ENCODE measurements at regions not wholly inside any gene's neighbourhood (a gene's known extent, or its start where the extent isn't known, plus 50 kb on each side); places are given as distances from the start of the nearest gene placed in this dataset.
A peak's percentile ranks its signal among the peaks of the same experiment; 100 is the strongest.

GRCh38 chr2:17179145-17179808, 339.0 kb downstream of the RAD51AP2 start:
- Histone ChIP-seq H3K27me3 (replicated peaks; ENCODE audit: insufficient read depth, low read length) (no peaks in the 10 kb centered on the region), H3K4me2 (ENCODE audit: low read depth, low read length) (no peak overlapping the region), H3K9me3 (replicated peaks; ENCODE audit: insufficient read depth, low read length) (no peaks in the 10 kb centered on the region), H3K4me1 (ENCODE audit: low read length) (no peaks in the 10 kb centered on the region), H3K4me3 (ENCODE audit: low read length) (no peak overlapping the region), H2AFZ (ENCODE audit: low read length) (no peak overlapping the region), H3K9ac (ENCODE audit: low read length) (no peak overlapping the region), H3K36me3 (replicated peaks; ENCODE audit: insufficient read depth, low read length) (no peaks in the 10 kb centered on the region), H3K9me2 (replicated peaks; ENCODE audit: insufficient read depth, low read length) (no peaks in the 10 kb centered on the region), H3K79me2 (ENCODE audit: low read length) (no peaks in the 10 kb centered on the region), H4K20me1 (ENCODE audit: insufficient read depth, low read length) (no peaks in the 10 kb centered on the region), H3F3A (ENCODE audit: insufficient read depth, low read length) (no peaks in the 10 kb centered on the region), H3K27ac (ENCODE audit: low read length) (no peak overlapping the region)
- TF ChIP-seq, protein P1, sequence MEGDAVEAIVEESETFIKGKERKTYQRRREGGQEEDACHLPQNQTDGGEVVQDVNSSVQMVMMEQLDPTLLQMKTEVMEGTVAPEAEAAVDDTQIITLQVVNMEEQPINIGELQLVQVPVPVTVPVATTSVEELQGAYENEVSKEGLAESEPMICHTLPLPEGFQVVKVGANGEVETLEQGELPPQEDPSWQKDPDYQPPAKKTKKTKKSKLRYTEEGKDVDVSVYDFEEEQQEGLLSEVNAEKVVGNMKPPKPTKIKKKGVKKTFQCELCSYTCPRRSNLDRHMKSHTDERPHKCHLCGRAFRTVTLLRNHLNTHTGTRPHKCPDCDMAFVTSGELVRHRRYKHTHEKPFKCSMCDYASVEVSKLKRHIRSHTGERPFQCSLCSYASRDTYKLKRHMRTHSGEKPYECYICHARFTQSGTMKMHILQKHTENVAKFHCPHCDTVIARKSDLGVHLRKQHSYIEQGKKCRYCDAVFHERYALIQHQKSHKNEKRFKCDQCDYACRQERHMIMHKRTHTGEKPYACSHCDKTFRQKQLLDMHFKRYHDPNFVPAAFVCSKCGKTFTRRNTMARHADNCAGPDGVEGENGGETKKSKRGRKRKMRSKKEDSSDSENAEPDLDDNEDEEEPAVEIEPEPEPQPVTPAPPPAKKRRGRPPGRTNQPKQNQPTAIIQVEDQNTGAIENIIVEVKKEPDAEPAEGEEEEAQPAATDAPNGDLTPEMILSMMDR (IDR thresholded peaks at IDR 0.05; ENCODE audit: low read length), result no peak
- TF ChIP-seq EZH2 (optimal IDR thresholded peaks at IDR 0.05; ENCODE audit: low read depth, low read length) (no peak), EZH2phosphoT487 (IDR thresholded peaks at IDR 0.05; ENCODE audit: low read length) (no peak)
- no peak for DNase-seq

DNA sequence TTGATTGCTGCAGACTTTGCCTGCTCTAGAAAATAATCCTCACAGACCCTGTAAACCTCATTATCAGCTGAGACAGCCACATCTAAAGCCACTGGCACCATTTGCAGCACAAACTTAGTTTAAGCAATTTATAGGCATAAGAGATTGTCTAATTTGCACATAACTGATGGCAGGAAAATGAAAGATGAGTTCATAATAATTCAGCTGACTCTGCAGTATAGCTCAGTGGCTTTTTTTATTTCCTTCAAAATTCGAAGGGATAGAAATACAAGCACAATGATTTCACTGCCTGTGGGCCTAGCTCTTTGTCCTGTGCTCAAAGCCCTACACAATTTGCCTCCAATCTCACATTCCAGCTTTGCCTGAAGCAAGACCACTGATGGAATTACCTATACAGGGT, 341.2 kb downstream of the RAD51AP2 start:
- Histone ChIP-seq H3K4me2 (ENCODE audit: low read depth, low read length) (no peak overlapping the region), H3K27me3 (replicated peaks; ENCODE audit: insufficient read depth, low read length) (no peaks in the 10 kb centered on the region), H4K20me1 (ENCODE audit: insufficient read depth, low read length) (no peaks in the 10 kb centered on the region), H2AFZ (ENCODE audit: low read length) (no peak overlapping the region), H3K9me2 (replicated peaks; ENCODE audit: insufficient read depth, low read length) (no peaks in the 10 kb centered on the region), H3K4me1 (ENCODE audit: low read length) (no peaks in the 10 kb centered on the region), H3K36me3 (replicated peaks; ENCODE audit: insufficient read depth, low read length) (no peaks in the 10 kb centered on the region), H3F3A (ENCODE audit: insufficient read depth, low read length) (no peaks in the 10 kb centered on the region), H3K4me3 (ENCODE audit: low read length) (no peak overlapping the region), H3K27ac (ENCODE audit: low read length) (no peak overlapping the region), H3K79me2 (ENCODE audit: low read length) (no peaks in the 10 kb centered on the region), H3K9ac (ENCODE audit: low read length) (no peak overlapping the region), H3K9me3 (replicated peaks; ENCODE audit: insufficient read depth, low read length) (no peaks in the 10 kb centered on the region)
- no peak for TF ChIP-seq EZH2phosphoT487 (IDR thresholded peaks at IDR 0.05; ENCODE audit: low read length)
- TF ChIP-seq, protein P1 (IDR thresholded peaks at IDR 0.05; ENCODE audit: low read length), result no peak
- no peak for TF ChIP-seq EZH2 (optimal IDR thresholded peaks at IDR 0.05; ENCODE audit: low read depth, low read length)
- DNase-seq, result no peak

- H2AFZ ChIP-seq (ENCODE audit: low read length), result no peak overlapping the region
- H3K9ac ChIP-seq (ENCODE audit: low read length), result no peak overlapping the region
- no peak for DNase-seq
- H3K27me3 ChIP-seq (replicated peaks; ENCODE audit: insufficient read depth, low read length), result no peaks in the 10 kb centered on the region
- no peaks in the 10 kb centered on the region for H3K36me3 ChIP-seq (replicated peaks; ENCODE audit: insufficient read depth, low read length)
- H3F3A ChIP-seq (ENCODE audit: insufficient read depth, low read length), result no peaks in the 10 kb centered on the region
- H3K4me1 ChIP-seq (ENCODE audit: low read length), result no peaks in the 10 kb centered on the region
- no peaks in the 10 kb centered on the region for H3K9me2 ChIP-seq (replicated peaks; ENCODE audit: insufficient read depth, low read length)
- H3K9me3 ChIP-seq (replicated peaks; ENCODE audit: insufficient read depth, low read length), result no peaks in the 10 kb centered on the region
- H3K4me3 ChIP-seq (ENCODE audit: low read length), result no peak overlapping the region
- TF ChIP-seq EZH2 (optimal IDR thresholded peaks at IDR 0.05; ENCODE audit: low read depth, low read length), result no peak
- TF ChIP-seq EZH2phosphoT487 (IDR thresholded peaks at IDR 0.05; ENCODE audit: low read length), result no peak
- TF ChIP-seq, protein P1 (IDR thresholded peaks at IDR 0.05; ENCODE audit: low read length), result peak; percentile 30; the same call in 1 of the 2 replicates
- no peaks in the 10 kb centered on the region for H4K20me1 ChIP-seq (ENCODE audit: insufficient read depth, low read length)
- no peak overlapping the region for H3K4me2 ChIP-seq (ENCODE audit: low read depth, low read length)
- no peaks in the 10 kb centered on the region for H3K79me2 ChIP-seq (ENCODE audit: low read length)
- no peak overlapping the region for H3K27ac ChIP-seq (ENCODE audit: low read length)
These were observed 346.7 kb downstream of the RAD51AP2 start for GRCh38 chr2:17171446-17172049.
